ENCODE measurements at regions not wholly inside any gene's neighbourhood (a gene's known extent, or its start where the extent isn't known, plus 50 kb on each side); places are given as distances from the start of the nearest gene placed in this dataset.

DNA sequence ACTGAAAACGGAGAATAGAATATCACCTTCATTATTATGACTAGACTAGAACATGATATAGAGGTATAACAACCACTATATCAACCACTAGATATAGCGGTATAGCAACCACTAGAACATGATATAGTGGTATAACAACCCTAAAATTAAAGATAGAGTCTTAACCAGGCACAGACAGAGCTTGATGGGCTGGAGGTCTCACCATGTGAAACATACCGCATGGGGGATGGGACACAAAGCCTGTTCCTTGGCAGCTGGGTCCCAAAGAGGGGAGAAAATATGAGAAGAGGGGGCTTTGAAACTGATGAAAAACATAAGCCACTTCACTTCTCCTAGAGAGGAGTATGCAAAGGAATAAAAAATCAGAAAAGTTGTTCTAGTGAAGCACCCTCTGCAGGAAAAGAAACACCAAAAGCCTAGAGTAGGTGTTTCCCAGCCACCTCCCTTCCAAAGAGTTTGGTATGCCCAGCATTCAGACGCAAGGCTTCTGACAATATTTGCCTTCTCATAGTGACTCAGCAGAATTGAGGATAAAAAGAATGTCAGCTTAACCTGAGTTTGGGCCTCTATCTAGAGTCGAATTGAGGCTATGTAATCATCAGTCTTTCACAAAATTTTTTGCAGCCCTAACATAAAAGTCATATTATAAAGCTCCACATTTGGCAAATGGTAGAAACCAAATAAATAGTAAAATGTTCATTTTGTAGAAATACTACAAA is 316.4 kb downstream of the NOVA1 start:
- no peak for TF ChIP-seq EZH2phosphoT487 (IDR thresholded peaks at IDR 0.05; ENCODE audit: low read depth)
- TF ChIP-seq, protein P1, sequence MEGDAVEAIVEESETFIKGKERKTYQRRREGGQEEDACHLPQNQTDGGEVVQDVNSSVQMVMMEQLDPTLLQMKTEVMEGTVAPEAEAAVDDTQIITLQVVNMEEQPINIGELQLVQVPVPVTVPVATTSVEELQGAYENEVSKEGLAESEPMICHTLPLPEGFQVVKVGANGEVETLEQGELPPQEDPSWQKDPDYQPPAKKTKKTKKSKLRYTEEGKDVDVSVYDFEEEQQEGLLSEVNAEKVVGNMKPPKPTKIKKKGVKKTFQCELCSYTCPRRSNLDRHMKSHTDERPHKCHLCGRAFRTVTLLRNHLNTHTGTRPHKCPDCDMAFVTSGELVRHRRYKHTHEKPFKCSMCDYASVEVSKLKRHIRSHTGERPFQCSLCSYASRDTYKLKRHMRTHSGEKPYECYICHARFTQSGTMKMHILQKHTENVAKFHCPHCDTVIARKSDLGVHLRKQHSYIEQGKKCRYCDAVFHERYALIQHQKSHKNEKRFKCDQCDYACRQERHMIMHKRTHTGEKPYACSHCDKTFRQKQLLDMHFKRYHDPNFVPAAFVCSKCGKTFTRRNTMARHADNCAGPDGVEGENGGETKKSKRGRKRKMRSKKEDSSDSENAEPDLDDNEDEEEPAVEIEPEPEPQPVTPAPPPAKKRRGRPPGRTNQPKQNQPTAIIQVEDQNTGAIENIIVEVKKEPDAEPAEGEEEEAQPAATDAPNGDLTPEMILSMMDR (IDR thresholded peaks at IDR 0.05; ENCODE audit: low read depth, low read length): no peak
- H3K27ac ChIP-seq (ENCODE audit: low read length): no peak overlapping the region
- H3K27me3 ChIP-seq (ENCODE audit: low read depth, low read length): peaks cover 20% of the 10 kb centered on the region; the same call in 1 of the 2 replicates
- H3K9ac ChIP-seq (ENCODE audit: low read length): no peak overlapping the region
- H3K4me3 ChIP-seq (ENCODE audit: low read length): no peak overlapping the region
- no peaks in the 10 kb centered on the region for H4K20me1 ChIP-seq (ENCODE audit: insufficient read depth, low read length)
- no peak overlapping the region for H2AFZ ChIP-seq (ENCODE audit: low read depth, low read length)
- H3K9me3 ChIP-seq (ENCODE audit: insufficient read depth, low read length): no peaks in the 10 kb centered on the region
- H3K36me3 ChIP-seq (replicated peaks; ENCODE audit: low read depth, low read length): no peaks in the 10 kb centered on the region
- no peak overlapping the region for H3K4me2 ChIP-seq (ENCODE audit: low read length)
- H3K79me2 ChIP-seq (ENCODE audit: low read length): no peaks in the 10 kb centered on the region
- H3K4me1 ChIP-seq (ENCODE audit: low read length): peaks cover 7% of the 10 kb centered on the region; the same call in 1 of the 2 replicates

DNA sequence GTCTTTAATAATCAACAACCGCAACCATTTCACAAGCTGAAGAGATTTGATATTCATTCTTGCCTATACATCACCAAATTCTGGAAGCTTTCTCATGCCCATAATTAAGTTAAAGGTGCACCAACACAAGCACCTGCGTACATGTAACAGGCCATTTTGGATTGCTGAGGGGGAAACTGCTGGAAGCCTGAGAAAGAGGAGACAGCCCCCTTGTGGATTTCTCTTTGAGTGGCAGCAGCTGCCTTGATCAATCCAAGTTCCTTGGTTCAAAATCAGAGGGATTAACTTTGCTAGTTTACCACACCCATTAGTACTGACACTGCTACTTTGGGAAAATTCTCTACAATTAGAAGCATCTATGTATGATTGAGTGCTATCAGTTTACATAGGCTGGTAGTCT is 321.1 kb downstream of the NOVA1 start:
- H2AFZ ChIP-seq (ENCODE audit: low read depth, low read length): peak overlapping the region; percentile 3; the same call in 1 of the 2 replicates
- H3K9me3 ChIP-seq (ENCODE audit: insufficient read depth, low read length): no peaks in the 10 kb centered on the region
- no peak overlapping the region for H3K4me3 ChIP-seq (ENCODE audit: low read length)
- H3K27me3 ChIP-seq (ENCODE audit: low read depth, low read length): no peaks in the 10 kb centered on the region
- H3K4me1 ChIP-seq (ENCODE audit: low read length): peaks cover 7% of the 10 kb centered on the region; the same call in 1 of the 2 replicates
- H3K4me2 ChIP-seq (ENCODE audit: low read length): no peak overlapping the region
- no peaks in the 10 kb centered on the region for H4K20me1 ChIP-seq (ENCODE audit: insufficient read depth, low read length)
- TF ChIP-seq, protein P1 (IDR thresholded peaks at IDR 0.05; ENCODE audit: low read depth, low read length): peak; percentile 78
- no peak for TF ChIP-seq EZH2phosphoT487 (IDR thresholded peaks at IDR 0.05; ENCODE audit: low read depth)
- H3K36me3 ChIP-seq (replicated peaks; ENCODE audit: low read depth, low read length): no peaks in the 10 kb centered on the region
- no peaks in the 10 kb centered on the region for H3K79me2 ChIP-seq (ENCODE audit: low read length)
- H3K9ac ChIP-seq (ENCODE audit: low read length): no peak overlapping the region
- H3K27ac ChIP-seq (ENCODE audit: low read length): no peak overlapping the region

DNA sequence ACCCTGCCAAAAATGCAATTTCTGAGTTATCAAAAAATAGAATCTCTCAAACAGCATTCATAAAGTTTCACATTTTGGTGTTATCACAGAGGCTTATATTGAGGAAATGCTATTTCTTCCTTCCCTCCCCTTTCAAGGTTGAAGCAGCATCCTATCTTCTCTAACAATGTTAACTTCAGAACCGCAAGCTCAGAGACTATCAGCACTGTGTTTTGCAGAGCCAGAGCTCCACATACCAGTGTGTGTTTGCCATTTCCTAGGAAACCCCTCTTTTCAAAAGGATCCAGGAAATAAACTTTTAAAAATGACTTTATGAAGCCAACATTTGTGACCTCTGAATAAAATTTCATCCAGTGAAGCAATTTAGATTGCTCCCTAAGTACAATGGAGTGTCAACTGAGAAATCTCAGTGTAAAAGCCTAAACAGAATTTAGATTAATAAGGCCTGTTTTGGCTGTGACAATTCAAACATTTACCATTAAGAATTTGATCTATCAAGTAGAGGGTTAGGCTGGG is 332.6 kb downstream of the NOVA1 start:
- Histone ChIP-seq H3K4me2 (ENCODE audit: low read length) (no peak overlapping the region), H3K9ac (ENCODE audit: low read length) (no peak overlapping the region), H3K9me3 (ENCODE audit: insufficient read depth, low read length) (no peaks in the 10 kb centered on the region), H2AFZ (ENCODE audit: low read depth, low read length) (no peak overlapping the region), H3K79me2 (ENCODE audit: low read length) (no peaks in the 10 kb centered on the region), H3K4me1 (ENCODE audit: low read length) (no peaks in the 10 kb centered on the region), H3K4me3 (ENCODE audit: low read length) (no peak overlapping the region), H3K27ac (ENCODE audit: low read length) (no peak overlapping the region), H3K36me3 (replicated peaks; ENCODE audit: low read depth, low read length) (no peaks in the 10 kb centered on the region), H4K20me1 (ENCODE audit: insufficient read depth, low read length) (no peaks in the 10 kb centered on the region), H3K27me3 (ENCODE audit: low read depth, low read length) (no peaks in the 10 kb centered on the region; the same call in 1 of the 2 replicates)
- TF ChIP-seq, protein P1 (IDR thresholded peaks at IDR 0.05; ENCODE audit: low read depth, low read length): no peak
- TF ChIP-seq EZH2phosphoT487 (IDR thresholded peaks at IDR 0.05; ENCODE audit: low read depth): no peak

DNA sequence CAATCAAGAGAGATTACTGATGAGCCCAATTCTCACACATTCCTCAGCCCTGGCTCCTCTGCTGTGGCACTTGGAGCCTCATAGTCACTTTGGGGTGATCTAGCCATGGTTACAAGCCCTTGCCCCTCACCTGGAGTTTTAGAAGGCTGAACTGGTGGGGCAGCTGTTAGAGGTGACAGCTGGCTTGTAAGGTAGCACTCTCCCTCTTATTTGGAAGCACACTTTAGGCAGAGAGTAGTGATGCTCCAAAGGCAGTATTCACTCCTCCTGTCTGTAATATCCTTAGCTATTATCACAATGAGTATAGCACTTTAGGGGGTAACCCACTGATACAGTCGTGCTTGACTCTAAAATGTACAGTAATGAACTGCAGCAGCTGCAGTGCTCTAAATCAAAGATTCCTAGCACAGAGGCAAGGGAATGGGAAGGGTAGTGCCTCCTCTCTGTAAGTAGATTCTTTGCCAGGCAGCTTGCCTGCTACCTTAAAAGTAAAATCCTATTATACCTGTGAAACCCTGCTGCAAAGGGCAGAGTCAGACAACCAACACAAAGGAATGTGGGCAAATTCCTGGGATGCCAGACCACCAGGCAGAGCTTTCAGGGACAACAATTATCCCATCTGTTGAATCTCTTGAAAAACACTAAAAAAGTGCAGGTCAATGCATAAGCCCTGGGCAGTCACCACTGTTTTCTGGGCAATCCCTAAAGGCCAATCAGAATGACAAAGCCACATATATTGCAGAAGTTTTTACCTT is 336.3 kb downstream of the NOVA1 start:
- Histone ChIP-seq H3K36me3 (replicated peaks; ENCODE audit: low read depth, low read length) (no peaks in the 10 kb centered on the region), H3K79me2 (ENCODE audit: low read length) (no peaks in the 10 kb centered on the region), H3K9me3 (ENCODE audit: insufficient read depth, low read length) (no peaks in the 10 kb centered on the region), H3K27me3 (ENCODE audit: low read depth, low read length) (no peaks in the 10 kb centered on the region; the same call in 1 of the 2 replicates), H3K4me2 (ENCODE audit: low read length) (no peak overlapping the region), H4K20me1 (ENCODE audit: insufficient read depth, low read length) (no peaks in the 10 kb centered on the region), H3K4me1 (ENCODE audit: low read length) (no peaks in the 10 kb centered on the region), H3K9ac (ENCODE audit: low read length) (no peak overlapping the region), H3K27ac (ENCODE audit: low read length) (no peak overlapping the region), H3K4me3 (ENCODE audit: low read length) (no peak overlapping the region), H2AFZ (ENCODE audit: low read depth, low read length) (no peak overlapping the region)
- TF ChIP-seq, protein P1 (IDR thresholded peaks at IDR 0.05; ENCODE audit: low read depth, low read length): no peak
- no peak for TF ChIP-seq EZH2phosphoT487 (IDR thresholded peaks at IDR 0.05; ENCODE audit: low read depth)
